H1 (cell line): ENCODE measurements at regions not wholly inside any gene's neighbourhood (a gene's known extent, or its start where the extent isn't known, plus 50 kb on each side); places are given as distances from the start of the nearest gene placed in this dataset.

Experiments used
- CTCF ChIA-PET: fragments of 300-600 bp; sonication (Branson Sonifier 250); formaldehyde crosslinking; loops from one replicate; lab custom pipeline; 2021; ENCODE audit not compliant: partially characterized antibody; lab: Charles Lee
- POLR2A ChIA-PET: fragments of 300-600 bp; sonication (Branson Sonifier 250); formaldehyde crosslinking; loops from one replicate; lab custom pipeline; 2021; ENCODE audit warnings: inconsistent platforms; ENCODE audit not compliant: partially characterized antibody; lab: Charles Lee
- DNase-seq, 2 experiments: peaks; one replicate each; pipeline versions ENCODE4 v3.0.0 to v3.0.0-alpha.2; 2010 to 2022; ENCODE audit warnings: low spot score in 2 of 2, low read depth in 1 of 2, mixed read lengths in 1 of 2
- FAIRE-seq: peaks from 2 replicates; lab custom pipeline; 2011; peaks lifted over from hg19 to GRCh38; lab: Jason Lieb, UNC
- H2AFZ ChIP-seq: 2 replicates; pipeline ENCODE4 v1.8.1; 2012; ENCODE audit warnings: low read length, inconsistent platforms
- H2AK5ac ChIP-seq: 2 replicates; pipeline ENCODE4 v1.6.1; 2013; ENCODE audit warnings: low read depth, low read length
- H2BK120ac ChIP-seq: replicated peaks from 2 replicates; pipeline ENCODE3; 2013; ENCODE audit warnings: low read depth, low read length, inconsistent platforms
- H2BK12ac ChIP-seq: 2 replicates; pipeline ENCODE4 v1.6.1; 2013; ENCODE audit warnings: low read depth, low read length
- H2BK15ac ChIP-seq: 2 replicates; pipeline ENCODE4 v1.6.1; 2013; ENCODE audit warnings: low read length
- H2BK20ac ChIP-seq: 2 replicates; pipeline ENCODE4 v1.6.1; 2013; ENCODE audit warnings: low read length
- H2BK5ac ChIP-seq: 2 replicates; pipeline ENCODE4 v1.6.1; 2013; ENCODE audit warnings: low read depth, low read length
- H3K14ac ChIP-seq: 2 replicates; pipeline ENCODE4 v1.6.1; 2013; ENCODE audit warnings: inconsistent platforms; ENCODE audit not compliant: insufficient read length
- H3K18ac ChIP-seq: 2 replicates; pipeline ENCODE4 v1.6.1; 2013; ENCODE audit warnings: low read length; ENCODE audit errors: extremely low read depth
- H3K23ac ChIP-seq: 2 replicates; pipeline ENCODE4 v1.6.1; 2013; ENCODE audit warnings: inconsistent platforms; ENCODE audit not compliant: insufficient read length
- H3K23me2 ChIP-seq: 2 replicates; pipeline ENCODE4 v1.6.1; 2013; ENCODE audit warnings: low read depth, low read length
- H3K27ac ChIP-seq: 2 replicates; pipeline ENCODE4 v1.6.1; 2011; ENCODE audit warnings: low read depth, low read length, inconsistent platforms
- H3K27me3 ChIP-seq, 4 experiments: replicated peaks in 1 of 4; 1 replicate in 1 of 4; 2 replicates in 3 of 4; pipeline versions ENCODE4 v1.6.1 to v1.8.1; 2011 to 2013; ENCODE audit warnings: low read length in 3 of 4, mild to moderate bottlenecking in 3 of 4, inconsistent platforms in 2 of 4, mixed read lengths in 2 of 4, moderate library complexity in 1 of 4; ENCODE audit not compliant: control insufficient read depth in 3 of 4, insufficient read depth in 3 of 4; ENCODE audit errors: extremely low read depth in 1 of 4
- H3K36me3 ChIP-seq, 4 experiments: 2 replicates each; pipeline versions ENCODE4 v1.6.1 to v1.8.1; 2011 to 2013; ENCODE audit warnings: mild to moderate bottlenecking in 4 of 4, low read length in 3 of 4, moderate library complexity in 2 of 4, control low read depth in 1 of 4, inconsistent platforms in 1 of 4; ENCODE audit not compliant: insufficient read depth in 4 of 4, control insufficient read depth in 2 of 4
- H3K4ac ChIP-seq: replicated peaks from 2 replicates; pipeline ENCODE3; 2013; ENCODE audit warnings: low read length, low read depth, mixed read lengths, inconsistent platforms; ENCODE audit not compliant: insufficient read length
- H3K4me1 ChIP-seq, 4 experiments: replicated peaks in 1 of 4; 1 replicate in 1 of 4; 2 replicates in 3 of 4; pipeline versions ENCODE4 v1.6.1 to v1.8.1; 2011 to 2013; ENCODE audit warnings: low read length in 3 of 4, inconsistent platforms in 2 of 4, mixed read lengths in 1 of 4; ENCODE audit not compliant: insufficient read depth in 4 of 4, control insufficient read depth in 3 of 4
- H3K4me2 ChIP-seq, 2 experiments: 2 replicates each; pipeline versions ENCODE4 v1.6.1 to v1.8.1; 2011 to 2013; ENCODE audit warnings: low read depth in 2 of 2, low read length in 2 of 2, control low read depth in 1 of 2, inconsistent platforms in 1 of 2, mild to moderate bottlenecking in 1 of 2; ENCODE audit not compliant: insufficient read depth in 1 of 2
- H3K4me3 ChIP-seq, 4 experiments: fragments of 200-600, 300-600 bp in 1 of 4; sonication (generic), shearing (Covaris generic), sonication (Bioruptor Twin) in 1 of 4; 2 replicates each; pipeline versions ENCODE4 v1.5.1 to v1.8.1; 2011 to 2016; ENCODE audit warnings: low read length in 4 of 4, low read depth in 3 of 4, control low read depth in 2 of 4, inconsistent platforms in 2 of 4, mild to moderate bottlenecking in 2 of 4, mixed read lengths in 1 of 4, moderate library complexity in 1 of 4; ENCODE audit not compliant: insufficient read depth in 2 of 4; ENCODE audit errors: extremely low read depth in 1 of 4
- H3K56ac ChIP-seq: replicated peaks from 2 replicates; pipeline ENCODE3; 2013; ENCODE audit warnings: low read depth, mild to moderate bottlenecking, mixed read lengths, low read length, inconsistent platforms; ENCODE audit not compliant: insufficient read length
- H3K79me1 ChIP-seq: 2 replicates; pipeline ENCODE4 v1.6.1; 2013; ENCODE audit warnings: low read depth, low read length, control low read depth
- H3K79me2 ChIP-seq, 2 experiments: 2 replicates each; pipeline versions ENCODE4 v1.6.1 to v1.8.1; 2012 to 2013; ENCODE audit warnings: low read length in 2 of 2, mild to moderate bottlenecking in 2 of 2, inconsistent platforms in 1 of 2; ENCODE audit not compliant: insufficient read depth in 2 of 2, control insufficient read depth in 1 of 2
- H3K9ac ChIP-seq, 4 experiments: replicated peaks in 1 of 4; 1 replicate in 1 of 4; 2 replicates in 3 of 4; pipeline versions ENCODE4 v1.6.1 to v1.8.1; 2011 to 2013; ENCODE audit warnings: low read depth in 3 of 4, low read length in 3 of 4, control low read depth in 2 of 4, mild to moderate bottlenecking in 2 of 4, moderate library complexity in 2 of 4, inconsistent platforms in 1 of 4; ENCODE audit errors: extremely low read depth in 1 of 4
- H3K9me3 ChIP-seq, 2 experiments: 2 replicates each; pipeline versions ENCODE4 v1.6.1 to v1.8.1; 2012 to 2013; ENCODE audit warnings: mild to moderate bottlenecking in 2 of 2, moderate library complexity in 2 of 2, control low read depth in 1 of 2, inconsistent platforms in 1 of 2, low read depth in 1 of 2, low read length in 1 of 2, mixed read lengths in 1 of 2; ENCODE audit not compliant: insufficient read depth in 2 of 2
- H4K20me1 ChIP-seq, 2 experiments: replicated peaks in 1 of 2; 2 replicates each; pipeline versions ENCODE3 to v1.8.1; 2011 to 2013; ENCODE audit warnings: inconsistent platforms in 2 of 2, low read length in 2 of 2, mild to moderate bottlenecking in 1 of 2; ENCODE audit not compliant: insufficient read depth in 2 of 2, control insufficient read depth in 1 of 2
- H4K5ac ChIP-seq: 2 replicates; pipeline ENCODE4 v1.6.1; 2013; ENCODE audit warnings: low read length, low read depth, mixed read lengths, inconsistent platforms; ENCODE audit not compliant: insufficient read length
- H4K8ac ChIP-seq: 2 replicates; pipeline ENCODE4 v1.8.0; 2013; ENCODE audit warnings: mild to moderate bottlenecking, moderate library complexity, low read length, inconsistent platforms; ENCODE audit not compliant: insufficient read depth; ENCODE audit errors: extremely low read depth
- H4K91ac ChIP-seq: replicated peaks from 2 replicates; pipeline ENCODE3; 2013; ENCODE audit warnings: low read length, mixed read lengths, inconsistent platforms; ENCODE audit not compliant: insufficient read length
- ASH2L ChIP-seq: fragments of 200-600, 300-600 bp; sonication (generic); IDR thresholded peaks from one replicate; pipeline ENCODE4 v1.7.1; 2017; ENCODE audit warnings: low read length
- EP300 ChIP-seq, 2 experiments: IDR thresholded peaks; 1 replicate in 1 of 2; 2 replicates in 1 of 2; pipeline ENCODE4 v1.6.1; 2011 to 2012; ENCODE audit warnings: low read depth in 2 of 2, low read length in 2 of 2, mild to moderate bottlenecking in 2 of 2, borderline replicate concordance in 1 of 2, inconsistent platforms in 1 of 2, moderate library complexity in 1 of 2
- KDM1A ChIP-seq: fragments of 200-600, 300-600 bp; sonication (generic); IDR thresholded peaks from 2 replicates; pipeline ENCODE4 v1.7.1; 2016; ENCODE audit warnings: mild to moderate bottlenecking, low read length, borderline replicate concordance
- RNF2 ChIP-seq: fragments of 200-900, 300-1000 bp; sonication (generic); IDR thresholded peaks from 2 replicates; pipeline ENCODE4 v1.7.1; 2016; ENCODE audit warnings: borderline replicate concordance, low read depth, mild to moderate bottlenecking, antibody characterized with exemption, low read length; ENCODE audit not compliant: poor library complexity, severe bottlenecking; ENCODE audit errors: missing control alignments
- SIN3A ChIP-seq, 2 experiments: IDR thresholded peaks in 1 of 2; conservative IDR thresholded peaks in 1 of 2; 2 replicates each; pipeline ENCODE4 v1.6.1; 2011 to 2012; ENCODE audit warnings: low read length in 2 of 2, improper control_type of control experiment in 1 of 2, low read depth in 1 of 2, mild to moderate bottlenecking in 1 of 2
- TAF7 ChIP-seq: optimal IDR thresholded peaks from 2 replicates; pipeline ENCODE3; 2011; ENCODE audit warnings: low read depth, mild to moderate bottlenecking, inconsistent platforms, low read length, moderate library complexity, borderline replicate concordance
- ZNF274 ChIP-seq: IDR thresholded peaks from 2 replicates; pipeline ENCODE4 v1.7.0; 2012; ENCODE audit warnings: low read length, borderline replicate concordance; ENCODE audit errors: extremely low read depth
- WGBS, 2 experiments: shearing (Covaris generic) in 1 of 2; methylation state at CpG; one replicate each; pipeline versions ENCODE4 v1.1.6 to v1.1.7; 2013 to 2015; ENCODE audit warnings: low lambda C conversion rate in 2 of 2, mixed read lengths in 2 of 2, inconsistent platforms in 1 of 2, low coverage in 1 of 2, missing lambda C conversion rate in 1 of 2; ENCODE audit not compliant: insufficient replicate concordance in 2 of 2, insufficient coverage in 1 of 2, insufficient read length in 1 of 2; ENCODE audit errors: extremely low coverage in 1 of 2, missing lambda C conversion rate in 1 of 2; 5-methylcytosine and 5-hydroxymethylcytosine counted together

DNA sequence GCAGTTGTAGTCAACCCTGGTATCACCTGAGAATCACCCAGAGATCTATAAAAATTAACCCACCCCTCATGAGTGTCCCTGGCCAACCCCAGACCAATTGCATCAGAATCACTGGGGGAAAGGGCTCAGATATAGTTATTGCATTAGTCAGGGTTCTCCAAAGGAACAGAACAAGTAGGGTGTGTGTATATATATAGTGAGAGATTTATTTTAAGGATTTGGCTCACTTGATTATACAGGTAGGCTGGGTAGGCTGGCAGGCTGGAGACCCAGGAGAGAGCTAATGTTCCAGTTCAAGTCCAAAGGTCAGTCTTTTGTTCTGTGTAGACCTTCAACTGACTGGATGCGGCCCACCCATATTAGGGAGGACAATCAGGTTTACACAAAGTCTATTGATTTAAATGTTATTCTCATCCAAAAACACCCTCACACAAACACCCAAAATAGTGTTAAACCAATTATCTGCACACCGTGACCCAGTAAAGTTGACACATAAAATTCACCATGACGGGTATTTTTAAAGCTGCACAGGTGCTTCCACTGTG, 372.9 kb upstream of the NFE2L3 start:
- H2BK12ac ChIP-seq, result no peak overlapping the region
- no peak overlapping the region for H3K56ac ChIP-seq
- no peak overlapping the region for H3K4me3 ChIP-seq
- FAIRE-seq (no peak), DNase-seq (no peak)
- H2AK5ac ChIP-seq, result no peak overlapping the region
- no peaks in the 10 kb centered on the region for H3K9me3 ChIP-seq
- H3K79me1 ChIP-seq, result no peaks in the 10 kb centered on the region
- no peak overlapping the region for H2AFZ ChIP-seq
- H3K27me3 ChIP-seq, result no peaks in the 10 kb centered on the region
- H3K27ac ChIP-seq, result no peak overlapping the region
- H3K4me2 ChIP-seq, result no peak overlapping the region
- no peak overlapping the region for H2BK20ac ChIP-seq
- no peak overlapping the region for H2BK120ac ChIP-seq
- no peak overlapping the region for H4K5ac ChIP-seq
- no peaks in the 10 kb centered on the region for H3K36me3 ChIP-seq
- TF ChIP-seq SIN3A (conservative IDR thresholded peaks at IDR 0.05 in 1 of 2, IDR thresholded peaks at IDR 0.05 in 1 of 2; ENCODE audit: low read depth in 1 of 2, low read length in 2 of 2), result no peak
- TF ChIP-seq ASH2L, result no peak
- no peak for TF ChIP-seq EP300 (IDR thresholded peaks at IDR 0.05; ENCODE audit: borderline replicate concordance in 1 of 2, low read depth in 2 of 2, low read length in 2 of 2)
- TF ChIP-seq KDM1A, result no peak
- TF ChIP-seq TAF7, result no peak
- no peak for TF ChIP-seq ZNF274
- TF ChIP-seq RNF2, result no peak
- H2BK15ac ChIP-seq, result no peak overlapping the region
- 93% methylated on average over 3 of the region's 3 CpGs; no CpG with 5 or more reads in 1 of the 2 experiments for WGBS, 2 experiments
- no peak overlapping the region for H3K4ac ChIP-seq
- no peak overlapping the region for H3K14ac ChIP-seq
- H3K9ac ChIP-seq, result no peak overlapping the region
- H3K18ac ChIP-seq, result no peak overlapping the region
- H4K8ac ChIP-seq, result no peak overlapping the region
- no peaks in the 10 kb centered on the region for H3K4me1 ChIP-seq
- ChIA-PET CTCF (interaction anchor here (1.4 kb wide), 1 partner anchor 16 kb away, joined by 3 read pairs; no protein-coding TSS in a partner anchor), POLR2A (no interaction called here)
- H3K23ac ChIP-seq, result no peak overlapping the region
- H4K20me1 ChIP-seq, result no peaks in the 10 kb centered on the region
- H4K91ac ChIP-seq, result no peak overlapping the region
- no peak overlapping the region for H2BK5ac ChIP-seq
- H3K23me2 ChIP-seq, result no peaks in the 10 kb centered on the region
- no peaks in the 10 kb centered on the region for H3K79me2 ChIP-seq
